GM18517 (cell line): ENCODE measurements at regions not wholly inside any gene's neighbourhood (a gene's known extent, or its start where the extent isn't known, plus 50 kb on each side); places are given as distances from the start of the nearest gene placed in this dataset.

Experiments used
- ATAC-seq: cut with Tn5 transposase; IDR thresholded peaks from one replicate; pipeline ENCODE4 v1.9.1; 2021; ENCODE audit warnings: mild to moderate bottlenecking, moderate library complexity; ENCODE audit not compliant: unreplicated experiment

DNA sequence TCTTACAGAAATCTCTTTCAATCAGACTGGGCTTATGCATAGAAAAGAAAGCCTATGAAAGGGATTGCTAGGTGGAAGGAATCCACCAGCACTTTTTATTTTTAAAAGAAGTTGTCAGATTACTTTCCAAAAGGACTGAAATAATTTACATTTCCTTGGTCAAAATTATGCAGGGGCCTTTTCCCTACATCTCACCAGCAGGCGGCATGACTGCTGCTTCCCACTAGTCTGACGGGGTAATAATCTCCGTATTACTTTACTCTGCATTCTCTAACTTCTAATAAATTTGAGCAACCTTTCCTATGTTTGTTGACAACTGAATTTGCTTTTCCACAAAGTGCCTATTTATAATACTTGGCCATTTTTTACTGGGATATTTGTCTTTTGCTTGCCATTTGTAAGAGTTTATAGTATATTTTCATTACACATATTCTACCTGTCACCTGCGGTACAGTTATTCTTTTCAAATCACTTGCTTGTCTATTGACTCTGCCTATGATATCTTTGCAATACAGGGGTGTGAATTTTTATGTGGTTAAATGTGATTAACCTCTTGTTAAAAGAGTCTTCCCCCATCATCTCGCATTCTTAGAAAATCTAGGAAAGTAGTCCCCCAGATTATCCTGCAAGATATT lies 51.9 kb upstream of the USP47 start:
- ATAC-seq = no peak

DNA sequence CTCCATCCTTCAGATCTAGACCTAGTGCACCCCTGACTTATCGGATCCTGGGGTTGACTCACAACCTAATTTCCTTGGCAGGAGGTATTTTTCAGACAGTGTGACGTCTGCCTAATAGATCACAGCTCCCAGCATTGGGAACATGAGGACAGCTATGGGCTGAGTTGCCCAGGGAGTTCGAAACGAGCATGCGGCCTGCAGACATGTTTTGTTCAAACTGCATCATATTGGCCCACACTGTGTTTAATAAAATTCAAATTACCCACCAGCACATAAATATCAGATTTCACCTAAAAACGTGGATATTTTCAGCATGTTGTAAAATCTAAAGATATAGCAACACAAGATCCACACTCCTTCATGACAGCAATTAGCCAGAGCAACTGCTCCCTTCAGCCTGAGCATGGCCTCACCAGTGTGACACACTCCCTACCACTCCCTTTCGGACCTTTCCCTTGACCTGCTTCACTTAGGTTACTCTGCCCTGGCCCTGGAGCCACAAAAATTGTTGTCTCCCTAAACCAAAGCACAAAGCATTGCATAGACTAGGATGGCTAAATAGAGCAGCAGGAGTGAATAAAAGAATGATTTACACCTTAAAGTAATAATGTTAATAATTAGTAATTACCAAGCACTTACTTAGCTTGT lies 53.6 kb upstream of the USP47 start:
- ATAC-seq = no peak

DNA sequence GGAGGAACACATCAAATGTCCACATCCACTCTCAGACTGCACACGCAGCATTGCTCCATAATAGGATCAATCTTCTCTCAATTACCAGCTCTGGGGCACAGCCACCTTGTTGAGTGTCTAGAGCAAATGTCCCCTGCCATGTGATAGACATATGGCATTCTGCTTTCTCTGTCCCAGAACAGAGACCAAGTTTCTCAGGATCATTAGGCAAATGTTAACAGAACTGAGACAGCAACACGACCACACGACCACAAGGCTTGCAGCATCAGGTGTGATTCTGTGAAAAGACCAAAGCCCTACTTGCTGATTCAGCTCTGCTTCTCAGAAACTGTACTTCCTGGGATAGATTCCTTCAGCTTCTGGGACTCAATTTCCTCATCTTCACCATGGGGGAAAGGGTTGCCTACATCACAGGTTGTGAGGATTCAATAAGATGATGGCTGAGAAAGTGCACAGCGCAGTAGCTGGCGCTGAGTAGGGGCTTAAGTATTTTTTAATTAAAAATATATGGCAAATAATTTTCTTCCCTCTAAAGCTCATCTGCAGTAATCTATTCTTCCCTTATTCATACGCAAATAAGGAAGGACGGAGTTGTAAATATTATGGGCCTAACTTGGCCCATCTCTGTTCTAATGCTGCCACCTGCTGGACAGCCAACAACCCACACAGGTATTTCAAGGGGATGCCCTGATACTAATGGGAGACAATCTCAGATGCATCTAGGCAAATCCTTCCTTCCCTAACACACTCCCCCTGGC lies 54.3 kb upstream of the USP47 start:
- peak; percentile 59 for ATAC-seq

DNA sequence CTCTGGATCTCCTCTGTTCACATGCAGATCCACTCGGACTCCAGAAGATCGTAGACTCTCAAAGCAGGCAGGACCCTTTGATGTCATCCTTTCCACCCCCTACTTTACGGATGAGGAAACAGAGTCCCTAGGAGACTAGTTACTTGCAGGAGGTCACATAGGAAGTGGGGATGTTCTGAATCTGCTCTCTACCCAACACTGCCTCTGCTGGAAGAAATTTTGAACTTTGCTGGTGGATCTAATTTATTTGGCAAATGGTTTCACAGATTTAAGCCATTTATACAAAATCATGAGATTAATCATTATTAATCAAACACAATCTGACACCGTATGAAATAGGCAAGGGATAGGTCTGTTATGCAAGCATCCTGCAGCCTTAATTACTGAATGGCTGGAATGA lies 55.0 kb upstream of the USP47 start:
- ATAC-seq = no peak

DNA sequence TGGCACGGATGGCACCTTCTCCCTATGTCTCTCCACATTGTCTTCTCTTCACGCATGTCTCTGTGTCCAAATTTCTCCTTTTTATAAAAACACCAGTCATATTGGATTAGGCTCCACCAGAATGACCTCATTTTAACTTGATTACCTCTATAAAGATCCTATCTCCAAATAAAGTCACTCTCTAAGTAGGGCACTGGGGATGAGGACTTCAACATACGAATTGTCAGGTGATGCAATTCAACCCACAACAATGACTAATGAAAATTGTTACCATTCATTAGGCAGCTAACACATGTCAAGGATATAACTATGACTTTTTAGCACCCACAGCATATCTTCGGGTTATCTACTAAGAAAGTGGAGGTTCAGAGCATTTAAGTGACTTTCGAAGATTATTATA lies 55.5 kb upstream of the USP47 start:
- ATAC-seq = no peak

DNA sequence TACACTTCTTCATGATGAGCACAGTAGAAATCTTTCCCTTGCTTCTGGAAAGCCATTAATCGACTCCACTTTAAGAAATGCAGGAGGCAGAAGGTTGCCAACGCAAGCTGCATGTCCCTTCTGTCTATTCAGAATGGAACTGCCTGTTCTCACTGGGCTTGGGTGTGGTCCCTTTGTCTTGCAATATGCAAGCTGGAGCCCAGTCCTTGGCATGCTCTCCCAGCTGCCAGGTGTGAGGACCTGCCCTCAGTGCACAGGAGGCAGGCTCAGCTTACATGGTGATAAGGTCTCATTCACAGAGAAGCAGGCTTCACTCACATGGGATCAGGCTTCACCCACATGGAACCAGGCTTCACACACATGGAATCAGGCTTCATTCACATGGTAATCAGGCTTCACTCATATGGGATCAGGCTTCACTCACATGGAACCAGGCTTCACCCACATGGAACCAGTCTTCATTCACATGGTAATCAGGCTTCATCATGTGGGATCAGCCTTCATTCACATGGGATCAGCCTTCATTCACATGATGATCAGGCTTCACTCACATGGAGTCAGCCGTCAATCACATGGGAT lies 59.2 kb upstream of the USP47 start:
- no peak for ATAC-seq

DNA sequence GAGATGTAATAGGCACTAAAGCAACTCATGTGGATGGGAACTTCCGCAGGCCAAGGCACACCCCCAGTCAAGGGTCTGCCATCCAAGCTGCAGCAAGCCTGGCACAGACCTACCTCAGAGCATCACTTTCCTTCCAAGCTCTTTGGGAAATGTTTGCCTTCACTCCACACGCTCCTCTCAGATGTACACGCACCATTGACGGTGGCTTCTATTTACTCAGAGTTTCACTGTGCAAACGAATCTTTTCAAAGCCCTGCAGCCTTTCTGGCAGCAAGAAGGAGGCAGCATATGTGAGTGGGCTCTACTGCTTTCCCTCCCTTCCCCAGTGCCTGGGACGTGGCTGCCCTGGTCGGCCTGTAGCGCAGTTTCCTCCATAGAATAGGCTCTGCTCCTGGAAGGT lies 60.9 kb upstream of the USP47 start:
- ATAC-seq = no peak

DNA sequence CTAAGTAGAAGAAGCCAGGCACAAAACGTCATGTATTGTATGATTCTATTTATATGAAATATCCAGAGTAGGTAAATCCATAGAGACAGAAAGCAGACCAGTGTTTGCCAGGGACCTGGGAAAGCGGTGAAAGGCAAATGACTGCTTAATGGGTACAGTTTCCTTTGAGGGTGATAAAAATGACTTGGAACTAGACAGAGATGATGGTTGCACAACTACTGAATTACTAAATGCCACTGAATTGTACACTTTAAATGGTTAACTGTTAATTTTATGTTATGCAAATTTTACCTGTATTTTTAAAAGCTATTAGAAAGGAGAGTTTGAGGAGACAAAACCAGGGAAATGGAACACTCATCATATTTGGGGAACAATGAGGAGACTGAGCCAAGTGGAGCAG lies 61.8 kb upstream of the USP47 start:
- no peak for ATAC-seq

DNA sequence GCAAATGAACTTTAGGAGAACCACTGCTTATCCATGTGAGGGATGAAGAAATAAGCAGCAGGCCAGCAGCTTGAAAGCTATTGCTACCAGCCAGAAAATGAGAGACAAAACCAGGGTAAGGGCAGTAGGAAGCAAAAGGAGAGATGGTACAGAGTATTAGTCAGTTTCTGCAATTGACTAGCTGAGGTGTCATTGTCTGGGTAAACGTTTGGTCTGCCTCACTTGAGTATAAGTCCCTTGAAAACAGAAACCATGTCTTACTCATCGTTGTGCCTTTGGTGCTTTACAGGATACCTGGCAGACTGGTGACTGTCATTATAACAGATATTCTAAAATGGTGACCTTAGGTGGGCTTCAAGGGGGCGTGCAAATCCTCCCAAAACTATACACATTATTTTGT lies 63.9 kb upstream of the USP47 start:
- no peak for ATAC-seq

DNA sequence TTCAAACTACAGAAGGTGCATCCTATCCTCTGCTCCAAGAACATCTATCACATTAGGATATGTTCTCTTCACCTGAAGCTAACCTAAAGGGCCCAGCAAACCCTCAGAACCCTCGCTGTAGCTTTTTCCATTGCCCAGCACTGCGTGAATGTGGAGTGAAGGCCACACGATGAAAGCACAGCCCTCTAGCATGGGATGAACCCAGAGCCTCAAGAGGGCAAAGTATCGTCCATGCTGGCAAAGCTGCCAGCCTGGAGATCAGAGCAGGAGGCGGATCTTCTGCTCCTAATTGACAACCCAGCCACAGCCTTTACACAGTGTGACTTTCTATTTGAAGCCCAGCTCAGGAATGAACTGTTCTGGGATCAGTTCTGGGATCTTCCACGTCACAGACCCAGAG lies 65.1 kb upstream of the USP47 start:
- ATAC-seq = no peak

DNA sequence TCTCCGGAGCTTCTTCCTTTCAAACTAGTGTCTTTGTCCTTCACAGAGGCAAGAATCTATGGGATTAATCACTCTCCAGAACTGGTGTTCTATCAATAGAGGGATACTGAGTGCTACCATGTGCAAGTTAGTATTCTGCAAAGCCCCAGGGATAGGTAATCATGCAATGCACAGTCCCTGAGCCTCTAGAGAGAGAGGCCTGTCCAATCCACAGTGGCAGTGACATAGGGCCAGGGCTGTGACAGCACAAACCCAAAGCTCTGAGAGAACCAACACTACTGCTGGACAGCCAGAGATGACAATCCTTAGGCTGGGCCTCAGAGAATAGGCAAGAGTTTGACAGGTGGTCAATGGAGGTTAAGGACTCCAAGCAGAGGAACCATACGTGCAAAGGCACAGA lies 66.8 kb upstream of the USP47 start:
- no peak for ATAC-seq

DNA sequence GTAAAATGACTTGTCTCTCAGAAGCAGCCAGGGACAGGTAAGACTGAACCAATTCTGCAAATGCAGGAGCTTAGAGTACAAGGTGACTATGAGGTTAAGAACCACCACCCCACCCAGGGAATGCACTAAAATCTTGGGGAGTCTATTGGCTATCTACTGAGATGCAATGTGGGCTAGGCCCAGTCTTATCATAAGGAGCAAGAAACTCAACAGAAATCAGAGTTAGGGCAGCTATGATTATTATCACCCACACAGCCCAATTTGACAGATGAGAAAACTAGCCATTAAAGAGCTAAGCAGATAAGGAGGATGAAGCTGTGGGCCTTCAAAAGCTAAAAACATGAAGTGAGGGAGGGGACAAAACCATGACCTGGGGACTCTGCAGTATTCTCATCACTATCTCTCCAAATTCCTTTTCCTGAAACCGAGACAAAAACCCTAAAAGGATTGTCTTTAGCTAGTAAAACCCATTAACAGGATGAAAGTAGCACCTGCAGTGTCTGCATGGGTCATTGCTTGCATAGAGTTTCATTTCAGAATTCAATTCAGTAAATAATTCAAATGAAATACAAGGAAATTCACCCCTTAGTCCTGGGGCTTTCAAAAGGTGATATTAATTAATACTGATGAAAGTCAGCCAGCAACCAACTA lies 68.8 kb upstream of the USP47 start:
- no peak for ATAC-seq

DNA sequence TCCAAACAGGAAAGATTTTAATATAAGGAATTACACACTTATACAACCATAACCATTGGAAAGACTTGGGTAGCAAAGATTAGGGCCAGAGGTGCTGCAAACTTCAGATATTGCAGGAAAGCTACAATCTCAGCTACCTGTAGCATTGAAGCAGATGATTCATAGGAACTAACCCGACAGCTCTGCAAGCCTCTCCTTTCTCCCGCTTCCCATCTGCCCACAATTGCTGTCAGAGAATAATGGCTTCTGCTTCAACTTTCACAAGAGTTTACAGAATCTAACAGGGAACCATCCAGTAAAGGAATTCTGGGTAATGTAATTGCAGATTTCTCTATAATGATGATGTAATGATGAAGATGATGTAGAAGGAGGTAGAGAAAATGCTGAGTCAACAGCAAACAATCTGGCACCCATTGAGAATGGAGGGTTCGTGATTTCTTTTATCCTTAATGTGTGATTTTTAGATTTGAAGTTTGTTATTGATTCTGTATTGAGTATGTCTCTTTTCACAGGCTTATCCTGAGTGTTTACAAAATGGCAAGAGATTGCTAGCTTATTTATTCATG lies 70.8 kb upstream of the USP47 start:
- ATAC-seq = no peak

DNA sequence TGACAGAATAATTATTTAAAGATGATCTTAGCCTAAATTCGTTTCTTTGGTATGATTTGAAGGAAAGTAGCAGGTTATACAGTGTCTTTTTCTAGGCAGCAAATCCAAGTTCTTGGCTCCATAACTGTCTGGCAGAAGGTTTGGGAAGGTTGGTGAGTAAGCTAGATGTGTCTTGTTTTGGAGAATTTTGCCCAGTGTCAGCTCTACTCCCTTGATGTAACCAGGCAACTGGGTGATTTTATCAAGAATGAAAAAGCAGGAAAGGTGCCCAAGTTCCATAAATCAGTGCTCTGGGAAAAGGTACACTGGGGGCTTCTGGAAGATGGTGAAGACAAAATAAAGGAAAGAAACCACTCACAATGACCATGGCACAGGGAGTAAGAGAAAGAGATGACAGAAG lies 71.5 kb upstream of the USP47 start:
- ATAC-seq = no peak

DNA sequence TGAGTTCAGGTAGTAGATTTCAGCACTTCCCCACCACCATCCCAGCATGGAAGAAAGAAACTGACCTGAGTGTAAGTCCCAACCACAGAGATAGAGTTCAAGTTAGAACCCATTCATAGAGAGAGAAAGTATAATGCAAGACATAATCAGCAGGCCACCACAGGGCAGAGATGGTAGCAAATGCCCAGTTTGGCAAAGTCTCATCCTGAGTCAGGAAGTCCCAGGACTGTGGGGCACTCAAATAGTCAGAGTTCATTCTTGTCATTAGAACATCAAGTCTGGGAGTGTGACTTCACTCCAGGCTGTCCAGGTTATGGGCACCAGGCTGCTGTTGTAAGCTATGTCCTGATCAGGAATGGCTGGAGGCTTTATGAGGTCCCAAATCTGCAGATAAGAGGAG lies 72.0 kb upstream of the USP47 start:
- no peak for ATAC-seq

DNA sequence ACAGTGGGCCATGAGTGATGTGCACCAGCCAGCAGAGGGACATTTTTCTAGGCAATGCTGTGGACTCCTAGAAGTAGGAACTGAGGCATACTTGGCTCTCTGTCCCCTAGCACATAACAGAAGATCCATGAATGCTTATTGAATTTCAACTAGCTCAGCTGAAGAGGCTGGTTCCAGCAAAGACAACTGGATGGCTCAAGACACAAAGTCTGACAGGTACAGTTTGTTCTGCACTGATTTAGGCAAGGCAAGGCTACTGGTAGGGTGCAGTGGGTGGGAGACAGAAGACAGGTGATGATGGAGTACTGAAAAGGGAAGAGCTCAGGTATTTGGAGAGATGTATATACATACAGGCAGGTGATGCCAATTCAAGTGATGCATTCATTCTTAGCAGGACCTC lies 72.4 kb upstream of the USP47 start:
- no peak for ATAC-seq

DNA sequence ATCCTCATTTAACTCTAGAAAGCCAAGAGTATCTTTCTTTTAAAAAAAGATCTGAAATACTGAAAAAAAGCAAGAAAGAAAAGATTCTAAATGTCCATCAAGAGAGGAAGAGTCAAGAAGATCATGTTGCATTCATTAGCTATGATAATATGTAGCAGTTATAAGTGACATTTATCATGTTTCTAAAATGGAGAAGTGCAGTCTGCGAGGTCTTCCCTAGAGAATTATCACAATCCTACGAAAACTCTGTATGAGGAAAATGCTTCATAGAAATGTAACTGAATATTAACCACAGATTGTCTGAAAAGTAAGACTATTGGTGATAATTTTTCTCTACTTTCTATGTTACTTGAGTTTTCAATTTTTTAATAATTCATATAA lies 77.4 kb upstream of the USP47 start:
- no peak for ATAC-seq

DNA sequence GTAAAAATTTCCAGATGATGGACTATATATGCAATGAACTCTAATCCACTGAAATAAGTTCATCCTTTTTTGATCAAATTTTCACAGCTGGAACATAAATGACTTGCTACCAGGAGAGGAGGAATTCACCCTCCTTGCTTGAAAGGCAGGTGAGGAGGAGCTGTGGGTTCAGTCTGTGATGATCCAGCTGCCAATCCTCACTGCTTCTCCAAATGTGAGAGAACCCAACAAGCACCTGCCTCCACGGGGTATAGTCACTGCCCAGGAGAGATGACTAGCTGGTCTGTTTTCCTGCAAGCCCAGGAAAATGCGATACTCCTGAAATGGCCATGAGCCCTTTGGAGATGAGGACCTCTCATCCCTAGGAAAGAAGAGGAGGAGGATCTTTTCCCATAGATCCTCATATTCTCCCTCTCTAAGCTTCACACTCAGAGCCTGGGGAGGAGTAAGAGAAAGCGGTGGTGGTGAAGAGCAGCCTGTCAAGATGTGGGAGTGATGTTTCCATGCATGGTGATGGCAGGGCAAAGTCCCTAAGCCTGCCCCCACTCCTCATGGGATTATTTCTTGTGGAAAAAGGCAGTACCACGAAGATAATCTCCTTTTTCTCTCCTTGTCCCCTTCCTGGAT lies 77.9 kb upstream of the USP47 start:
- ATAC-seq = no peak

DNA sequence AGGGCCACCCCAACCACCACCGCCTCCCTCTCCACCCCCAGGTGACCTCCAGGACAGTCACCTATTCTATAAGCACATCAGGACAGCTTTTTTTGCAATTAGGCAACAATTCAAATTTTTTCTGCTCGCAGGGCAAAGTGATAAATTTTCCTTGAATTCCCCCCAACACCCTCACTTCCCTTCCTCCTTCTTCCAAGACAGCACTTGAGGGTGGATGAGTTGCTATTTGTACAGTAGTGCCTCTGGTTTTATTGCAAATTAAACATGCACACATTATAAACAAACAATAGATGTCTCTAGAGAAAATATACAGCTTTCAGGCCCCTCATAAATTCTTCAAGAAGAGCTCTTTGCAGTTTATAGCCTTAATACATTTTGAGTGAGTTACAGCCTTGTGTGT lies 80.9 kb upstream of the USP47 start:
- ATAC-seq = no peak

DNA sequence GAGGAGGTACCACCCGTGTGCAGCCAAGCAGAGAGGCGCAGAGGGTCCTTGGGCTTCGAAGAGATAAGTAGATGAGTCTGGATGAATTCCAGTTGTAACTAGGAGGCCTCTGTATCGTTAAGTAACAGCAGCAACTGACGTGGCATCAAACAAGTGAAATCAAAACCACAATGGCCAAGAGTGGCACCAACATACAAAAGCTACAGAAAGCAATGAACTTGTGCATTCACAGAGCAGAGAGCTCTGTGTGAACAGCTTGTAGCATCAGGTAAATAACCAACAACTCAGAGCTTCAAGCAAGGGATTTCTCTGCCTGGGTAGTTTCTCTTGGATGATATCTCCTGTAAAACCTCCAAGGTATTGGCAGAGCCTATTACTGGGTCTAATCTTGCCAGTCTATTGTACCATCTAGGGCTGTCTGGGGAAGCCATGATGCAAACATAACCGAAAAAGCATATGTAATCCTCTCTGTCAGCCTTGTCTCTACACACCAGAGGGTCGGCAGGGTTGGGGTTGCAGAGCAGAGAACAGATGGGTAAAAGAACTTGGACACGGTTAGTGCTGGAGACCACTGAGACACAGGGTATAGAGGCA lies 83.1 kb upstream of the USP47 start:
- ATAC-seq = no peak
